ENCODE measurements at regions not wholly inside any gene's neighbourhood (a gene's known extent, or its start where the extent isn't known, plus 50 kb on each side); places are given as distances from the start of the nearest gene placed in this dataset.

DNA sequence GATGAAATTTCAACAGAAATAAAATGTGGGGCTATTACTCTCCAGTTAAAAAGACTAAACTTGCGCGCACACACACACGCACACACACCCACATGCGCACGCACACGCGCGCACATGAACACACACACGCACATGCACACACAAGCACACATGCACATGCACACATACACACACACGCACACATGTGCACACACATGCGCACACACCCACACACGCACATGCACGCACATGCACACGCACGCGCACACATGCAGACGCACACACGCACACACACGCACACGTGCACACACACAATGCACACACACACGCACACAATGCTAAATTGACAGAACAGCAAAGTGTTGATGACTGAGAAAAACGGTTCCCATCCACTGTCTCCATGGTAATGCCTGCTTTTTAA lies 754.1 kb downstream of the CBLN4 start:
- TF ChIP-seq POU2F2 (IDR thresholded peaks at IDR 0.05; ENCODE audit: borderline replicate concordance, low read depth, low read length) (no peak), MXI1 (IDR thresholded peaks at IDR 0.05; ENCODE audit: low read depth, low read length) (no peak), BMI1 (IDR thresholded peaks at IDR 0.05; ENCODE audit: borderline replicate concordance) (no peak), ZNF622 (IDR thresholded peaks at IDR 0.05) (no peak), POLR2AphosphoS2 (IDR thresholded peaks at IDR 0.05; ENCODE audit: low read depth, low read length) (no peak), ESRRA (IDR thresholded peaks at IDR 0.05; ENCODE audit: low read length) (no peak), SIN3A (IDR thresholded peaks at IDR 0.05; ENCODE audit: low read depth, low read length) (no peak), POLR2A (IDR thresholded peaks at IDR 0.05; ENCODE audit: low read depth, low read length) (no peak), FOXM1 (IDR thresholded peaks at IDR 0.05; ENCODE audit: low read depth, low read length) (no peak), SMC3 (IDR thresholded peaks at IDR 0.05; ENCODE audit: borderline replicate concordance, low read length) (no peak)
- TF ChIP-seq, protein P1, sequence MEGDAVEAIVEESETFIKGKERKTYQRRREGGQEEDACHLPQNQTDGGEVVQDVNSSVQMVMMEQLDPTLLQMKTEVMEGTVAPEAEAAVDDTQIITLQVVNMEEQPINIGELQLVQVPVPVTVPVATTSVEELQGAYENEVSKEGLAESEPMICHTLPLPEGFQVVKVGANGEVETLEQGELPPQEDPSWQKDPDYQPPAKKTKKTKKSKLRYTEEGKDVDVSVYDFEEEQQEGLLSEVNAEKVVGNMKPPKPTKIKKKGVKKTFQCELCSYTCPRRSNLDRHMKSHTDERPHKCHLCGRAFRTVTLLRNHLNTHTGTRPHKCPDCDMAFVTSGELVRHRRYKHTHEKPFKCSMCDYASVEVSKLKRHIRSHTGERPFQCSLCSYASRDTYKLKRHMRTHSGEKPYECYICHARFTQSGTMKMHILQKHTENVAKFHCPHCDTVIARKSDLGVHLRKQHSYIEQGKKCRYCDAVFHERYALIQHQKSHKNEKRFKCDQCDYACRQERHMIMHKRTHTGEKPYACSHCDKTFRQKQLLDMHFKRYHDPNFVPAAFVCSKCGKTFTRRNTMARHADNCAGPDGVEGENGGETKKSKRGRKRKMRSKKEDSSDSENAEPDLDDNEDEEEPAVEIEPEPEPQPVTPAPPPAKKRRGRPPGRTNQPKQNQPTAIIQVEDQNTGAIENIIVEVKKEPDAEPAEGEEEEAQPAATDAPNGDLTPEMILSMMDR (IDR thresholded peaks at IDR 0.05 in 2 of 3, conservative IDR thresholded peaks at IDR 0.05 in 1 of 3; ENCODE audit: control insufficient read depth in 2 of 3, extremely low read depth in 1 of 3, insufficient read depth in 1 of 3, low read depth in 3 of 3, low read length in 3 of 3): no peak
- TF ChIP-seq, protein P2, sequence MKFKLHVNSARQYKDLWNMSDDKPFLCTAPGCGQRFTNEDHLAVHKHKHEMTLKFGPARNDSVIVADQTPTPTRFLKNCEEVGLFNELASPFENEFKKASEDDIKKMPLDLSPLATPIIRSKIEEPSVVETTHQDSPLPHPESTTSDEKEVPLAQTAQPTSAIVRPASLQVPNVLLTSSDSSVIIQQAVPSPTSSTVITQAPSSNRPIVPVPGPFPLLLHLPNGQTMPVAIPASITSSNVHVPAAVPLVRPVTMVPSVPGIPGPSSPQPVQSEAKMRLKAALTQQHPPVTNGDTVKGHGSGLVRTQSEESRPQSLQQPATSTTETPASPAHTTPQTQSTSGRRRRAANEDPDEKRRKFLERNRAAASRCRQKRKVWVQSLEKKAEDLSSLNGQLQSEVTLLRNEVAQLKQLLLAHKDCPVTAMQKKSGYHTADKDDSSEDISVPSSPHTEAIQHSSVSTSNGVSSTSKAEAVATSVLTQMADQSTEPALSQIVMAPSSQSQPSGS (IDR thresholded peaks at IDR 0.05; ENCODE audit: low read length): no peak

Measured in GM12878 (cell line).